ENCODE measurements at regions not wholly inside any gene's neighbourhood (a gene's known extent, or its start where the extent isn't known, plus 50 kb on each side); places are given as distances from the start of the nearest gene placed in this dataset.
"Not testable (repeated sequence)": the region's sequence is repeated elsewhere in the genome, so short reads cannot be mapped to it uniquely, and the experiment has no call there.

- 61 to 80% methylated on average over 4 to 7 of the region's 7 CpGs for WGBS, 2 donors (ENCODE audit: low coverage in 1 of 2)
- no peak for ATAC-seq
- no peaks in the 10 kb centered on the region for H3K36me3 ChIP-seq
- H3K4me1 ChIP-seq = no peaks in the 10 kb centered on the region
- no peak overlapping the region for H3K27ac ChIP-seq
- no peaks in the 10 kb centered on the region for H3K9me3 ChIP-seq
- no peak overlapping the region for H3K4me3 ChIP-seq
- TF ChIP-seq EP300 (IDR thresholded peaks at IDR 0.05) (no peak), POLR2A (IDR thresholded peaks at IDR 0.05) (no peak), POLR2AphosphoS5 (IDR thresholded peaks at IDR 0.05) (no peak), CTCF (IDR thresholded peaks at IDR 0.05) (no peak)
- H3K27me3 ChIP-seq = peaks cover 12% of the 10 kb centered on the region
Observed at GRCh38 chr20:52303281-52303950, 111.8 kb upstream of the ZFP64 start.

GRCh38 chr20:52302736-52303135 is 111.2 kb upstream of the ZFP64 start:
- Histone ChIP-seq H3K9me3 (no peaks in the 10 kb centered on the region), H3K27me3 (peaks cover 17% of the 10 kb centered on the region), H3K4me1 (no peaks in the 10 kb centered on the region), H3K36me3 (no peaks in the 10 kb centered on the region), H3K27ac (no peak overlapping the region), H3K4me3 (no peak overlapping the region)
- 58 to 63% methylated on average over 1 to 2 of the region's 3 CpGs for WGBS, 2 donors (ENCODE audit: low coverage in 1 of 2)
- ATAC-seq = no peak
- no peak for TF ChIP-seq POLR2A (IDR thresholded peaks at IDR 0.05)
- TF ChIP-seq EP300 (IDR thresholded peaks at IDR 0.05) = no peak
- TF ChIP-seq CTCF (IDR thresholded peaks at IDR 0.05) = no peak
- no peak for TF ChIP-seq POLR2AphosphoS5 (IDR thresholded peaks at IDR 0.05)

GRCh38 chr20:52302051-52302450 is 110.5 kb upstream of the ZFP64 start:
- not testable (repeated sequence) for ATAC-seq, H3K4me1 ChIP-seq, H3K9me3 ChIP-seq, H3K4me3 ChIP-seq, H3K36me3 ChIP-seq, H3K27ac ChIP-seq
- 77 to 92% methylated on average over 5 of the region's 6 CpGs for WGBS, 2 donors (ENCODE audit: low coverage in 1 of 2)
- H3K27me3 ChIP-seq = peaks cover 17% of the 10 kb centered on the region

GRCh38 chr20:52295556-52295955 is 104.0 kb upstream of the ZFP64 start:
- peaks cover 0 to 8% (median 0%) of the 10 kb centered on the region in 3 donors for H3K9me3 ChIP-seq
- H3K4me3 ChIP-seq = no peak overlapping the region
- H3K36me3 ChIP-seq = no peaks in the 10 kb centered on the region
- TF ChIP-seq CTCF (IDR thresholded peaks at IDR 0.05) (no peak), POLR2AphosphoS5 (IDR thresholded peaks at IDR 0.05) (no peak), POLR2A (IDR thresholded peaks at IDR 0.05) (no peak), EP300 (IDR thresholded peaks at IDR 0.05) (no peak)
- no peaks in the 10 kb centered on the region for H3K4me1 ChIP-seq
- ATAC-seq = no peak
- no peak overlapping the region for H3K27ac ChIP-seq
- WGBS, 2 donors (ENCODE audit: low coverage in 1 of 2) = 39 to 71% methylated on average over 7 of the region's 7 CpGs
- H3K27me3 ChIP-seq = peaks cover 12% of the 10 kb centered on the region

GRCh38 chr20:52294106-52294628 is 102.6 kb upstream of the ZFP64 start:
- no peak for ATAC-seq
- Histone ChIP-seq H3K9me3 (peaks cover 0 to 8% (median 0%) of the 10 kb centered on the region in 3 donors), H3K27ac (no peak overlapping the region), H3K36me3 (no peaks in the 10 kb centered on the region), H3K27me3 (peaks cover 12% of the 10 kb centered on the region), H3K4me3 (no peak overlapping the region), H3K4me1 (no peaks in the 10 kb centered on the region)
- 56 to 86% methylated on average over 1 of the region's 2 CpGs for WGBS, 2 donors (ENCODE audit: low coverage in 1 of 2)
- TF ChIP-seq CTCF (IDR thresholded peaks at IDR 0.05) (no peak), POLR2AphosphoS5 (IDR thresholded peaks at IDR 0.05) (no peak), EP300 (IDR thresholded peaks at IDR 0.05) (no peak), POLR2A (IDR thresholded peaks at IDR 0.05) (no peak)

All from gastroesophageal sphincter (tissue), 4 donors.